NT2/D1 (cell line): ENCODE measurements at regions not wholly inside any gene's neighbourhood (a gene's known extent, or its start where the extent isn't known, plus 50 kb on each side); places are given as distances from the start of the nearest gene placed in this dataset.

Experiments used
- DNase-seq: peaks from one replicate; pipeline ENCODE4 v3.0.0-alpha.2; 2011; ENCODE audit warnings: low read depth, low spot score
- H3K27me3 ChIP-seq: 2 replicates; pipeline ENCODE4 v1.6.0; 2011; ENCODE audit warnings: mild to moderate bottlenecking; ENCODE audit not compliant: insufficient read length, insufficient read depth
- H3K36me3 ChIP-seq: 2 replicates; pipeline ENCODE4 v1.6.1; 2011; ENCODE audit warnings: mild to moderate bottlenecking, low read length, mixed read lengths; ENCODE audit not compliant: insufficient read depth, insufficient read length
- H3K4me1 ChIP-seq: 2 replicates; pipeline ENCODE4 v1.5.1; 2011; ENCODE audit not compliant: insufficient read depth, insufficient read length
- H3K4me3 ChIP-seq: 2 replicates; pipeline ENCODE4 v1.5.1; 2011; ENCODE audit warnings: low read depth; ENCODE audit not compliant: insufficient read length
- H3K9ac ChIP-seq: 2 replicates; pipeline ENCODE4 v1.6.0; 2011; ENCODE audit warnings: low read depth; ENCODE audit not compliant: insufficient read length
- H3K9me3 ChIP-seq: 2 replicates; pipeline ENCODE4 v1.5.1; 2011; ENCODE audit warnings: mild to moderate bottlenecking, low read length; ENCODE audit not compliant: insufficient read depth
- SUZ12 ChIP-seq: IDR thresholded peaks from 2 replicates; pipeline ENCODE4 v1.6.1; 2011; ENCODE audit not compliant: insufficient read length, insufficient read depth; ENCODE audit errors: extremely low read depth
- YY1 ChIP-seq: IDR thresholded peaks from 2 replicates; pipeline ENCODE4 v1.6.1; 2011; ENCODE audit not compliant: insufficient read length, insufficient read depth
- ZNF274 ChIP-seq: IDR thresholded peaks from 2 replicates; pipeline ENCODE4 v1.6.1; 2011; ENCODE audit warnings: mild to moderate bottlenecking, low read depth, low read length

- no peaks in the 10 kb centered on the region for H3K36me3 ChIP-seq
- H3K27me3 ChIP-seq, result no peaks in the 10 kb centered on the region
- no peak for DNase-seq
- no peak overlapping the region for H3K4me3 ChIP-seq
- H3K9me3 ChIP-seq, result no peaks in the 10 kb centered on the region
- H3K9ac ChIP-seq, result no peak overlapping the region
- H3K4me1 ChIP-seq, result no peaks in the 10 kb centered on the region
- TF ChIP-seq SUZ12, result no peak
- no peak for TF ChIP-seq ZNF274
- no peak for TF ChIP-seq YY1
Measured at GRCh38 chr11:121838571-121838970, 277.4 kb downstream of the BLID start.

GRCh38 chr11:121833970-121834369 lies 282.0 kb downstream of the BLID start:
- TF ChIP-seq SUZ12 (no peak), ZNF274 (no peak), YY1 (no peak)
- no peaks in the 10 kb centered on the region for H3K36me3 ChIP-seq
- no peaks in the 10 kb centered on the region for H3K27me3 ChIP-seq
- no peak overlapping the region for H3K9ac ChIP-seq
- no peak for DNase-seq
- no peaks in the 10 kb centered on the region for H3K9me3 ChIP-seq
- H3K4me3 ChIP-seq, result no peak overlapping the region
- no peaks in the 10 kb centered on the region for H3K4me1 ChIP-seq

- Histone ChIP-seq H3K36me3 (no peaks in the 10 kb centered on the region), H3K9me3 (no peaks in the 10 kb centered on the region), H3K9ac (no peak overlapping the region), H3K27me3 (no peaks in the 10 kb centered on the region), H3K4me3 (no peak overlapping the region), H3K4me1 (no peaks in the 10 kb centered on the region)
- no peak for DNase-seq
- TF ChIP-seq ZNF274 (no peak), YY1 (no peak), SUZ12 (no peak)
Measured at GRCh38 chr11:121829159-121829643, 286.8 kb downstream of the BLID start.

GRCh38 chr11:121814962-121815361 lies 301.1 kb downstream of the BLID start:
- Histone ChIP-seq H3K9ac (no peak overlapping the region), H3K9me3 (peaks cover 12% of the 10 kb centered on the region; the same call in 1 of the 2 replicates), H3K36me3 (no peaks in the 10 kb centered on the region), H3K4me3 (no peak overlapping the region), H3K27me3 (no peaks in the 10 kb centered on the region), H3K4me1 (no peaks in the 10 kb centered on the region)
- TF ChIP-seq SUZ12 (no peak), YY1 (no peak), ZNF274 (no peak)
- no peak for DNase-seq

- no peak for DNase-seq
- H3K9me3 ChIP-seq, result peaks cover 12% of the 10 kb centered on the region; the same call in 1 of the 2 replicates
- H3K4me3 ChIP-seq, result no peak overlapping the region
- H3K27me3 ChIP-seq, result no peaks in the 10 kb centered on the region
- no peaks in the 10 kb centered on the region for H3K36me3 ChIP-seq
- H3K4me1 ChIP-seq, result no peaks in the 10 kb centered on the region
- no peak for TF ChIP-seq YY1
- TF ChIP-seq SUZ12, result no peak
- TF ChIP-seq ZNF274, result no peak
- H3K9ac ChIP-seq, result no peak overlapping the region
Measured at GRCh38 chr11:121814296-121814695, 301.7 kb downstream of the BLID start.

- peaks cover 12% of the 10 kb centered on the region; the same call in 1 of the 2 replicates for H3K9me3 ChIP-seq
- H3K9ac ChIP-seq, result no peak overlapping the region
- H3K27me3 ChIP-seq, result no peaks in the 10 kb centered on the region
- no peak for DNase-seq
- H3K36me3 ChIP-seq, result no peaks in the 10 kb centered on the region
- H3K4me3 ChIP-seq, result no peak overlapping the region
- no peaks in the 10 kb centered on the region for H3K4me1 ChIP-seq
- no peak for TF ChIP-seq YY1
- no peak for TF ChIP-seq ZNF274
- TF ChIP-seq SUZ12, result no peak
Measured at GRCh38 chr11:121810291-121810690, 305.7 kb downstream of the BLID start.

GRCh38 chr11:121808096-121808495 lies 307.9 kb downstream of the BLID start:
- H3K9me3 ChIP-seq, result peaks cover 12% of the 10 kb centered on the region; the same call in 1 of the 2 replicates
- H3K36me3 ChIP-seq, result no peaks in the 10 kb centered on the region
- no peaks in the 10 kb centered on the region for H3K4me1 ChIP-seq
- DNase-seq, result no peak
- no peak overlapping the region for H3K9ac ChIP-seq
- no peak for TF ChIP-seq SUZ12
- H3K4me3 ChIP-seq, result no peak overlapping the region
- H3K27me3 ChIP-seq, result no peaks in the 10 kb centered on the region
